ENCODE measurements at regions not wholly inside any gene's neighbourhood (a gene's known extent, or its start where the extent isn't known, plus 50 kb on each side); places are given as distances from the start of the nearest gene placed in this dataset.

DNA sequence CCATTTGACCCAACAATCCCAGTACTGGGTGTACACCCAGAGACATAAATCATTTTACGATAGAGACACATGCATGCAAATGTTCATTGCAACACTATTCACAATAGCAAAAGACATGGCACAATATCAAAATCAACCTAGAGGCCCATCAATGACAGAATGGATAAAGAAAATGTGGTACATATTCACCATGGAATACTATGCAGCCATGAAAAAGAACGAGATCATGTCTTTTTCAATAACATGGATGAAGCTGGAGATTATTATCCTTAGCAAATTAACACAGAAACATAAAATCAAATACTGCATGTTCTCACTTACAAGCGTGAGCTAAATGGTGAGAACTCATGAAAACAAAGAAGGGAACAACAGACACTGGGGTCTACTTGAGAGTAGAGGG lies 249.1 kb downstream of the RASSF9 start:
- CTCF ChIA-PET: no interaction called here
- POLR2A ChIA-PET: no interaction called here
- TF ChIP-seq PKNOX1 (IDR thresholded peaks at IDR 0.05) (0 out of 2 replicates have a peak, but pooled peaks have one; percentile 26), FOXM1 (IDR thresholded peaks at IDR 0.05; ENCODE audit: borderline replicate concordance) (no peak)
- DNase-seq (ENCODE audit: extremely low spot score): no peak

- DNase-seq (ENCODE audit: extremely low spot score): no peak
- ChIA-PET POLR2A (no interaction called here), CTCF (no interaction called here)
- TF ChIP-seq FOXK2 (IDR thresholded peaks at IDR 0.05) (no peak), SUZ12 (IDR thresholded peaks at IDR 0.05) (no peak), BHLHE40 (IDR thresholded peaks at IDR 0.05; ENCODE audit: borderline replicate concordance) (no peak), SP1 (IDR thresholded peaks at IDR 0.05) (no peak), ELF4 (IDR thresholded peaks at IDR 0.05) (no peak), NFRKB (IDR thresholded peaks at IDR 0.05) (no peak), ARNT (IDR thresholded peaks at IDR 0.05) (no peak), TARDBP (IDR thresholded peaks at IDR 0.05) (no peak), ZNF384 (IDR thresholded peaks at IDR 0.05) (no peak), CTBP1 (IDR thresholded peaks at IDR 0.05; ENCODE audit: borderline replicate concordance) (no peak), FOXA1 (IDR thresholded peaks at IDR 0.05) (no peak), FOXM1 (IDR thresholded peaks at IDR 0.05; ENCODE audit: borderline replicate concordance) (no peak), PKNOX1 (IDR thresholded peaks at IDR 0.05) (no peak), LEF1 (IDR thresholded peaks at IDR 0.05; ENCODE audit: borderline replicate concordance) (no peak), L3MBTL2 (conservative IDR thresholded peaks at IDR 0.05) (no peak), HDGF (IDR thresholded peaks at IDR 0.05; ENCODE audit: borderline replicate concordance) (no peak)
These were observed 248.0 kb downstream of the RASSF9 start for GRCh38 chr12:85588221-85588620.

DNA sequence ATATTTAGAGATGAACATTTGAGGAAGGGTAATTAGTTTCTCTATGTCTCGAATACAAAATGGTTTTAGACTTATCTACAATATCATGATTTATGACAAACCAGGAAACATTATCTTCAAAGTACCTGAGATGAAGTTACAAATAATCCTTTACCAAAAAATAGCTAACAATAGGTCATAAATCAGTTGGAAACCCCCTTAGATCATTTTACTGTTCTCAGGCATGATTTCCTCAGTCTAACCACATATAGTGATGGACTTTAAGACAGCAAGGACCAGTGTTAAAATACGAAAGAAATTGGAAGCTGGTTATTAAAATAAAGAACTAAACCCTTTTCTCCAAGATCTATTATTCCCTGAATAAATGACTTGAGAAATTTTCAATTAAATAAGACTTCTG lies 235.4 kb downstream of the RASSF9 start:
- DNase-seq (ENCODE audit: extremely low spot score): no peak
- ChIA-PET CTCF (no interaction called here), POLR2A (no interaction called here)
- no peak for TF ChIP-seq FOXA1 (IDR thresholded peaks at IDR 0.05)
- TF ChIP-seq ARNT (IDR thresholded peaks at IDR 0.05): no peak
- no peak for TF ChIP-seq FOXK2 (IDR thresholded peaks at IDR 0.05)
- TF ChIP-seq CTBP1 (IDR thresholded peaks at IDR 0.05; ENCODE audit: borderline replicate concordance): no peak
- TF ChIP-seq L3MBTL2 (conservative IDR thresholded peaks at IDR 0.05): no peak
- no peak for TF ChIP-seq BHLHE40 (IDR thresholded peaks at IDR 0.05; ENCODE audit: borderline replicate concordance)
- no peak for TF ChIP-seq SP1 (IDR thresholded peaks at IDR 0.05)
- TF ChIP-seq LEF1 (IDR thresholded peaks at IDR 0.05; ENCODE audit: borderline replicate concordance): no peak
- no peak for TF ChIP-seq NFRKB (IDR thresholded peaks at IDR 0.05)
- no peak for TF ChIP-seq TARDBP (IDR thresholded peaks at IDR 0.05)
- TF ChIP-seq ELF4 (IDR thresholded peaks at IDR 0.05): no peak

- ChIA-PET POLR2A (no interaction called here), CTCF (no interaction called here)
- DNase-seq (ENCODE audit: extremely low spot score): no peak
- TF ChIP-seq ARNT (IDR thresholded peaks at IDR 0.05): no peak
- no peak for TF ChIP-seq PKNOX1 (IDR thresholded peaks at IDR 0.05)
- TF ChIP-seq HDGF (IDR thresholded peaks at IDR 0.05; ENCODE audit: borderline replicate concordance): no peak
- no peak for TF ChIP-seq TARDBP (IDR thresholded peaks at IDR 0.05)
- TF ChIP-seq CTBP1 (IDR thresholded peaks at IDR 0.05; ENCODE audit: borderline replicate concordance): no peak
- no peak for TF ChIP-seq SP1 (IDR thresholded peaks at IDR 0.05)
- no peak for TF ChIP-seq BHLHE40 (IDR thresholded peaks at IDR 0.05; ENCODE audit: borderline replicate concordance)
- no peak for TF ChIP-seq FOXM1 (IDR thresholded peaks at IDR 0.05; ENCODE audit: borderline replicate concordance)
- TF ChIP-seq FOXK2 (IDR thresholded peaks at IDR 0.05): no peak
- TF ChIP-seq L3MBTL2 (conservative IDR thresholded peaks at IDR 0.05): no peak
- no peak for TF ChIP-seq FOXA1 (IDR thresholded peaks at IDR 0.05)
- no peak for TF ChIP-seq ZNF384 (IDR thresholded peaks at IDR 0.05)
- TF ChIP-seq ELF4 (IDR thresholded peaks at IDR 0.05): no peak
- no peak for TF ChIP-seq SUZ12 (IDR thresholded peaks at IDR 0.05)
- TF ChIP-seq LEF1 (IDR thresholded peaks at IDR 0.05; ENCODE audit: borderline replicate concordance): no peak
- no peak for TF ChIP-seq NFRKB (IDR thresholded peaks at IDR 0.05)
These were observed 232.7 kb downstream of the RASSF9 start for GRCh38 chr12:85603556-85603955.

- ChIA-PET CTCF (no interaction called here), POLR2A (no interaction called here)
- no peak for TF ChIP-seq SUZ12 (IDR thresholded peaks at IDR 0.05)
- no peak for TF ChIP-seq L3MBTL2 (conservative IDR thresholded peaks at IDR 0.05)
- no peak for TF ChIP-seq SP1 (IDR thresholded peaks at IDR 0.05)
- TF ChIP-seq ARNT (IDR thresholded peaks at IDR 0.05): no peak
- no peak for TF ChIP-seq TARDBP (IDR thresholded peaks at IDR 0.05)
- TF ChIP-seq CTBP1 (IDR thresholded peaks at IDR 0.05; ENCODE audit: borderline replicate concordance): no peak
- no peak for DNase-seq (ENCODE audit: extremely low spot score)
These were observed 229.8 kb downstream of the RASSF9 start for GRCh38 chr12:85606455-85606854.

DNA sequence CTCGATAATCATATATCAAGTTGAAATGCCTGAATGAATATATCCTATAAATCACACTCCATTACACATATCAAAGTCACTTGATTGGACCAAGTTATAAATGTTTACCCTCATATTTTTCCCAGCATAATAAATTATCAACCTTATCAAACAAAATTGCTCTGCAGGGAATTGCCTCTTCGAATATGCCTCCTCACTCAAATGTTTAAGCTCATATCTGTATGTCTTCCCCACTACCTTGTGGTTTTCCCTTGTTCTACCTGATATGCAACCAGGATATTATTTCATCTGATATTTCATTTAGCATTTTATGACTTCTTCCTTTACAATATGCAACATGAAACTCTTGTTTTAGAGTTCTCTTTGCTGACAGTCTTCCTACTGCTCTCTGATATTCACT lies 226.4 kb downstream of the RASSF9 start:
- DNase-seq (ENCODE audit: extremely low spot score): no peak
- no peak for TF ChIP-seq BHLHE40 (IDR thresholded peaks at IDR 0.05; ENCODE audit: borderline replicate concordance)
- no peak for TF ChIP-seq FOXA1 (IDR thresholded peaks at IDR 0.05)
- TF ChIP-seq ZNF384 (IDR thresholded peaks at IDR 0.05): no peak
- TF ChIP-seq ARNT (IDR thresholded peaks at IDR 0.05): no peak
- no peak for TF ChIP-seq TARDBP (IDR thresholded peaks at IDR 0.05)
- TF ChIP-seq FOXK2 (IDR thresholded peaks at IDR 0.05): no peak
- TF ChIP-seq LEF1 (IDR thresholded peaks at IDR 0.05; ENCODE audit: borderline replicate concordance): no peak
- no peak for TF ChIP-seq SUZ12 (IDR thresholded peaks at IDR 0.05)
- TF ChIP-seq PKNOX1 (IDR thresholded peaks at IDR 0.05): no peak
- no peak for TF ChIP-seq SP1 (IDR thresholded peaks at IDR 0.05)
- TF ChIP-seq NFRKB (IDR thresholded peaks at IDR 0.05): no peak
- no peak for TF ChIP-seq L3MBTL2 (conservative IDR thresholded peaks at IDR 0.05)
- no peak for TF ChIP-seq HDGF (IDR thresholded peaks at IDR 0.05; ENCODE audit: borderline replicate concordance)
- TF ChIP-seq FOXM1 (IDR thresholded peaks at IDR 0.05; ENCODE audit: borderline replicate concordance): no peak
- TF ChIP-seq CTBP1 (IDR thresholded peaks at IDR 0.05; ENCODE audit: borderline replicate concordance): no peak
- CTCF ChIA-PET: no interaction called here
- POLR2A ChIA-PET: no interaction called here
